Stimulated activated naive B cell treated with anti-CD40 and anti-IgM and Interleukin-4, amounts not matched to agents 10 μg/mL and 1 μg/mL and 100 μg/mL, for 72 hours (primary cell): ENCODE measurements at regions not wholly inside any gene's neighbourhood (a gene's known extent, or its start where the extent isn't known, plus 50 kb on each side); places are given as distances from the start of the nearest gene placed in this dataset.
"Not testable (repeated sequence)": the region's sequence is repeated elsewhere in the genome, so short reads cannot be mapped to it uniquely, and the experiment has no call there.

Source experiments
- ATAC-seq, 2 donors: fragments of 150-1000 bp; cut with Tn5 transposase; replicated peaks; 2 replicates each; pipeline ENCODE4 v1.10.0; 2021; ENCODE audit warnings: moderate library complexity in 1 of 2
- DNase-seq: peaks from one replicate; pipeline ENCODE4 v3.0.0; 2021
- H3K27ac Mint-ChIP-seq: one replicate; pipeline ENCODE4 v1.8.0; 2022; ENCODE audit warnings: mild to moderate bottlenecking, mixed read lengths
- H3K27me3 Mint-ChIP-seq, 2 donors: one replicate each; pipeline ENCODE4 v1.8.0; 2022; ENCODE audit warnings: mixed read lengths in 2 of 2
- H3K36me3 Mint-ChIP-seq, 2 donors: one replicate each; pipeline ENCODE4 v1.8.0; 2022; ENCODE audit warnings: mixed read lengths in 2 of 2, mild to moderate bottlenecking in 1 of 2
- H3K4me1 Mint-ChIP-seq, 2 donors: one replicate each; pipeline ENCODE4 v1.8.0; 2022; ENCODE audit warnings: mixed read lengths in 2 of 2, mild to moderate bottlenecking in 1 of 2
- H3K4me3 Mint-ChIP-seq, 2 donors: one replicate each; pipeline ENCODE4 v1.8.0; 2022; ENCODE audit warnings: mild to moderate bottlenecking in 2 of 2, mixed read lengths in 2 of 2, moderate library complexity in 1 of 2
- H3K9me3 Mint-ChIP-seq, 2 donors: one replicate each; pipeline ENCODE4 v1.8.0; 2022; ENCODE audit warnings: mixed read lengths in 2 of 2, mild to moderate bottlenecking in 1 of 2

- peaks cover 0 to 2% of the 10 kb centered on the region in 2 donors for H3K9me3 Mint-ChIP-seq
- no peak overlapping the region for H3K4me3 Mint-ChIP-seq
- H3K36me3 Mint-ChIP-seq = no peaks in the 10 kb centered on the region
- H3K27ac Mint-ChIP-seq = no peak overlapping the region
- peaks cover 3 to 6% of the 10 kb centered on the region in 2 donors for H3K4me1 Mint-ChIP-seq
- no peak for ATAC-seq
- DNase-seq = no peak
- H3K27me3 Mint-ChIP-seq = peaks cover 50 to 70% of the 10 kb centered on the region in 2 donors
Observed at GRCh38 chr5:154603011-154603410, 125.0 kb upstream of the HAND1 start.

- Mint-ChIP-seq H3K27me3 (peaks cover 53 to 59% of the 10 kb centered on the region in 2 donors), H3K36me3 (no peaks in the 10 kb centered on the region), H3K9me3 (peaks cover 0 to 4% of the 10 kb centered on the region in 2 donors)
Observed at GRCh38 chr5:154601014-154601413, 123.0 kb upstream of the HAND1 start.

GRCh38 chr5:154598021-154598420 lies 120.0 kb upstream of the HAND1 start:
- H3K4me1 Mint-ChIP-seq = no peaks in the 10 kb centered on the region
- no peak overlapping the region for H3K27ac Mint-ChIP-seq
- H3K27me3 Mint-ChIP-seq = peaks cover 29 to 33% of the 10 kb centered on the region in 2 donors
- peaks cover 0 to 4% of the 10 kb centered on the region in 2 donors for H3K9me3 Mint-ChIP-seq
- ATAC-seq (no peak), DNase-seq (no peak)
- H3K4me3 Mint-ChIP-seq = no peak overlapping the region
- H3K36me3 Mint-ChIP-seq = no peaks in the 10 kb centered on the region

More at GRCh38 chr5:154601014-154601413, 123.0 kb upstream of the HAND1 start:
- ATAC-seq = no peak
- Mint-ChIP-seq H3K4me3 (no peak overlapping the region), H3K27ac (no peak overlapping the region), H3K4me1 (peaks cover 3 to 6% of the 10 kb centered on the region in 2 donors)
- no peak for DNase-seq

GRCh38 chr5:154596844-154597243 lies 118.8 kb upstream of the HAND1 start:
- not testable (repeated sequence) for H3K27ac Mint-ChIP-seq, H3K4me3 Mint-ChIP-seq, H3K9me3 Mint-ChIP-seq, H3K4me1 Mint-ChIP-seq, H3K36me3 Mint-ChIP-seq, ATAC-seq, DNase-seq
- peaks cover 21 to 23% of the 10 kb centered on the region in 2 donors for H3K27me3 Mint-ChIP-seq

GRCh38 chr5:154595662-154596061 lies 117.6 kb upstream of the HAND1 start:
- no peak for DNase-seq
- Mint-ChIP-seq H3K27ac (no peak overlapping the region), H3K9me3 (peaks cover 0 to 4% of the 10 kb centered on the region in 2 donors), H3K4me3 (no peak overlapping the region), H3K27me3 (peaks cover 15 to 16% of the 10 kb centered on the region in 2 donors), H3K4me1 (no peaks in the 10 kb centered on the region), H3K36me3 (no peaks in the 10 kb centered on the region)
- no peak for ATAC-seq

- ATAC-seq = no peak
- no peak overlapping the region for H3K27ac Mint-ChIP-seq
Observed at GRCh38 chr5:154593796-154594195, 115.8 kb upstream of the HAND1 start.

GRCh38 chr5:154593071-154593470 lies 115.0 kb upstream of the HAND1 start:
- H3K27ac Mint-ChIP-seq = no peak overlapping the region
- no peaks in the 10 kb centered on the region for H3K36me3 Mint-ChIP-seq
- H3K4me3 Mint-ChIP-seq = no peak overlapping the region
- H3K9me3 Mint-ChIP-seq = peaks cover 0 to 2% of the 10 kb centered on the region in 2 donors
- ATAC-seq = no peak
- H3K4me1 Mint-ChIP-seq = no peaks in the 10 kb centered on the region
- H3K27me3 Mint-ChIP-seq = peaks cover 4 to 6% of the 10 kb centered on the region in 2 donors
- DNase-seq = no peak

More at GRCh38 chr5:154593796-154594195, 115.8 kb upstream of the HAND1 start:
- no peak for DNase-seq
- H3K4me1 Mint-ChIP-seq = no peaks in the 10 kb centered on the region
- peaks cover 11 to 13% of the 10 kb centered on the region in 2 donors for H3K27me3 Mint-ChIP-seq
- no peak overlapping the region for H3K4me3 Mint-ChIP-seq
- peaks cover 0 to 4% of the 10 kb centered on the region in 2 donors for H3K9me3 Mint-ChIP-seq
- H3K36me3 Mint-ChIP-seq = no peaks in the 10 kb centered on the region

GRCh38 chr5:154590093-154590724 lies 112.2 kb upstream of the HAND1 start:
- H3K27ac Mint-ChIP-seq = no peak overlapping the region
- H3K27me3 Mint-ChIP-seq = peaks cover 9 to 10% of the 10 kb centered on the region in 2 donors
- no peaks in the 10 kb centered on the region for H3K4me1 Mint-ChIP-seq
- no peaks in the 10 kb centered on the region for H3K9me3 Mint-ChIP-seq
- no peak overlapping the region for H3K4me3 Mint-ChIP-seq
- no peak for DNase-seq
- H3K36me3 Mint-ChIP-seq = no peaks in the 10 kb centered on the region
- ATAC-seq = no peak

- Mint-ChIP-seq H3K36me3 (no peaks in the 10 kb centered on the region), H3K4me1 (no peaks in the 10 kb centered on the region), H3K27me3 (peaks cover 14 to 17% of the 10 kb centered on the region in 2 donors), H3K9me3 (no peaks in the 10 kb centered on the region), H3K27ac (no peak overlapping the region), H3K4me3 (no peak overlapping the region)
- ATAC-seq = no peak
- no peak for DNase-seq
Observed at GRCh38 chr5:154589511-154589910, 111.5 kb upstream of the HAND1 start.

- not testable (repeated sequence) for H3K9me3 Mint-ChIP-seq, H3K4me1 Mint-ChIP-seq, H3K27ac Mint-ChIP-seq, ATAC-seq, DNase-seq, H3K36me3 Mint-ChIP-seq, H3K4me3 Mint-ChIP-seq
- H3K27me3 Mint-ChIP-seq = peaks cover 14 to 19% of the 10 kb centered on the region in 2 donors
Observed at GRCh38 chr5:154588833-154589425, 110.9 kb upstream of the HAND1 start.

- Mint-ChIP-seq H3K4me3 (no peak overlapping the region), H3K36me3 (no peaks in the 10 kb centered on the region), H3K27ac (no peak overlapping the region), H3K27me3 (peaks cover 14 to 26% of the 10 kb centered on the region in 2 donors), H3K4me1 (no peaks in the 10 kb centered on the region), H3K9me3 (no peaks in the 10 kb centered on the region)
- no peak for DNase-seq
- no peak for ATAC-seq
Observed at GRCh38 chr5:154588091-154588774, 110.2 kb upstream of the HAND1 start.

GRCh38 chr5:154587123-154588026 lies 109.3 kb upstream of the HAND1 start:
- ATAC-seq (no peak), DNase-seq (no peak)
- Mint-ChIP-seq H3K4me1 (no peaks in the 10 kb centered on the region), H3K27me3 (peaks cover 14 to 31% of the 10 kb centered on the region in 2 donors), H3K36me3 (no peaks in the 10 kb centered on the region), H3K4me3 (no peak overlapping the region), H3K27ac (no peak overlapping the region), H3K9me3 (no peaks in the 10 kb centered on the region)

GRCh38 chr5:154583671-154584177 lies 105.7 kb upstream of the HAND1 start:
- Mint-ChIP-seq H3K4me1 (no peaks in the 10 kb centered on the region), H3K36me3 (no peaks in the 10 kb centered on the region)

GRCh38 chr5:154580422-154580821 lies 102.4 kb upstream of the HAND1 start:
- ATAC-seq (no peak), DNase-seq (no peak)
- H3K27ac Mint-ChIP-seq = no peak overlapping the region
- H3K4me1 Mint-ChIP-seq = peaks cover 3 to 8% of the 10 kb centered on the region in 2 donors
- no peaks in the 10 kb centered on the region for H3K36me3 Mint-ChIP-seq
- no peaks in the 10 kb centered on the region for H3K9me3 Mint-ChIP-seq
- H3K4me3 Mint-ChIP-seq = no peak overlapping the region
- H3K27me3 Mint-ChIP-seq = peaks cover 14 to 36% of the 10 kb centered on the region in 2 donors

More at GRCh38 chr5:154583671-154584177, 105.7 kb upstream of the HAND1 start:
- Mint-ChIP-seq H3K27ac (no peak overlapping the region), H3K27me3 (peaks cover 15 to 36% of the 10 kb centered on the region in 2 donors), H3K4me3 (no peak overlapping the region), H3K9me3 (no peaks in the 10 kb centered on the region)
- ATAC-seq = no peak
- no peak for DNase-seq
